Ishikawa (cell line): ENCODE measurements at regions not wholly inside any gene's neighbourhood (a gene's known extent, or its start where the extent isn't known, plus 50 kb on each side); places are given as distances from the start of the nearest gene placed in this dataset.

Experiments used
- EGR1 ChIP-seq: IDR thresholded peaks from 2 replicates; pipeline ENCODE4 v1.6.1; 2012
- EP300 ChIP-seq: IDR thresholded peaks from 2 replicates; pipeline ENCODE4 v1.6.1; 2012; ENCODE audit warnings: borderline replicate concordance
- MAX ChIP-seq: IDR thresholded peaks from 2 replicates; pipeline ENCODE4 v1.6.1; 2012
- REST ChIP-seq: IDR thresholded peaks from 2 replicates; pipeline ENCODE4 v1.6.1; 2012; ENCODE audit warnings: low read depth, mild to moderate bottlenecking
- TEAD4 ChIP-seq: IDR thresholded peaks from 2 replicates; pipeline ENCODE4 v1.6.1; 2012
- YY1 ChIP-seq: IDR thresholded peaks from 2 replicates; pipeline ENCODE4 v1.6.1; 2012; ENCODE audit warnings: low read depth
- ZBTB7A ChIP-seq: IDR thresholded peaks from 2 replicates; pipeline ENCODE4 v1.6.1; 2012; ENCODE audit warnings: low read depth

- TF ChIP-seq MAX (no peak), TEAD4 (no peak), EGR1 (no peak), REST (no peak), ZBTB7A (no peak), YY1 (no peak), EP300 (no peak)
Observed at GRCh38 chr9:107087222-107087621, 195.9 kb upstream of the RAD23B start.
